PC-9 (cell line): ENCODE measurements at regions not wholly inside any gene's neighbourhood (a gene's known extent, or its start where the extent isn't known, plus 50 kb on each side); places are given as distances from the start of the nearest gene placed in this dataset.

ENCODE experiments used
- EZH2 ChIP-seq: fragments of 200-600 bp; sonication (generic); IDR thresholded peaks from 2 replicates; pipeline ENCODE4 v1.8.0; 2017; ENCODE audit warnings: antibody characterized with exemption, low read depth
- TF ChIP-seq, protein P1 (sequence below): fragments of 200-600 bp; sonication (generic); conservative IDR thresholded peaks from 2 replicates; pipeline ENCODE4 v1.6.1; 2017; ENCODE audit warnings: mixed run types, antibody characterized with exemption, mild to moderate bottlenecking, moderate library complexity

DNA sequence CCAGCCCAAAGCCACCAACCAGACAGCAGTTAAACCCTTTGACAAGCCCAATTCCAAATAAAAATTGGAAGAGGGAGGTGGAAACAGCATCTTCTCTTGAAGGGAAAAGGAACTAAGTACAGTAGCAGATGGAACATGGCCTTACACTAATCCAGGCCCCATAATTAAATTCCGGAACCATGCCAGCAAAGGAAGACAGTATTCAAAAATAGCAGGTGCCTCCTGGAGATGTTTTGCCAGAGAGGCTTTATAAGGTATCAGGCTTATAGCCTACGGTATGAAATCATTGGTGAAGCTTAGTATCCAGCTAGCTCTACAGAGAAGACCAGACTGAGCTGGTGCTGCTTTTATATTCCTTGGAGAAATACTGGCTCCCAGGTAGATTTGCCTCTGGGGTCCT lies 344.1 kb upstream of the API5 start:
- TF ChIP-seq, protein P1, sequence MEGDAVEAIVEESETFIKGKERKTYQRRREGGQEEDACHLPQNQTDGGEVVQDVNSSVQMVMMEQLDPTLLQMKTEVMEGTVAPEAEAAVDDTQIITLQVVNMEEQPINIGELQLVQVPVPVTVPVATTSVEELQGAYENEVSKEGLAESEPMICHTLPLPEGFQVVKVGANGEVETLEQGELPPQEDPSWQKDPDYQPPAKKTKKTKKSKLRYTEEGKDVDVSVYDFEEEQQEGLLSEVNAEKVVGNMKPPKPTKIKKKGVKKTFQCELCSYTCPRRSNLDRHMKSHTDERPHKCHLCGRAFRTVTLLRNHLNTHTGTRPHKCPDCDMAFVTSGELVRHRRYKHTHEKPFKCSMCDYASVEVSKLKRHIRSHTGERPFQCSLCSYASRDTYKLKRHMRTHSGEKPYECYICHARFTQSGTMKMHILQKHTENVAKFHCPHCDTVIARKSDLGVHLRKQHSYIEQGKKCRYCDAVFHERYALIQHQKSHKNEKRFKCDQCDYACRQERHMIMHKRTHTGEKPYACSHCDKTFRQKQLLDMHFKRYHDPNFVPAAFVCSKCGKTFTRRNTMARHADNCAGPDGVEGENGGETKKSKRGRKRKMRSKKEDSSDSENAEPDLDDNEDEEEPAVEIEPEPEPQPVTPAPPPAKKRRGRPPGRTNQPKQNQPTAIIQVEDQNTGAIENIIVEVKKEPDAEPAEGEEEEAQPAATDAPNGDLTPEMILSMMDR = no peak
- TF ChIP-seq EZH2 = no peak
